NCI-H2227 treated with DMSO at 0.1 percent for 48 hours (cell line): ENCODE measurements at regions not wholly inside any gene's neighbourhood (a gene's known extent, or its start where the extent isn't known, plus 50 kb on each side); places are given as distances from the start of the nearest gene placed in this dataset.
"Not testable (repeated sequence)": the region's sequence is repeated elsewhere in the genome, so short reads cannot be mapped to it uniquely, and the experiment has no call there.

Source experiments
- DNase-seq: peaks from one replicate; lab custom pipeline; 2025; lab: John Stamatoyannopoulos, UW

DNA sequence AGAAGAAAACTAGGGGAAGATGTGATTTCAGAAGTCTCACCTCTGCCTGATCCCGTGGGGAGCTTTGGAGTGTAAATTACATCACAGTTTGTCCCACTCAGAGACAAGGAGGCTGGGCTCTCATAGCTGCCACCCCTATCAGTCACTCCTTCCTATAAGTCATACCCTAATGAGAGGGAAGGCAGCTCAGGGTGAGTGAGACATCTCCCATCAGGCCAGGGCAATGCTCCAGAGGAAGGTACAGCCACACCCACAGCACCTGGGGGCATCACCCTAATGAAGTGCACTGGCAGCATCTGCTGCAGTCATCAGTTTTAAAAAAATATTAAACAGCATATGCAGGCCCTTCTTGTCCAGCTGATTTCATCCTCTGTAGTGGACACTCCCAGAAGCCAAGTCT lies 223.1 kb upstream of the NBPF12 start:
- not testable (repeated sequence) for DNase-seq

DNA sequence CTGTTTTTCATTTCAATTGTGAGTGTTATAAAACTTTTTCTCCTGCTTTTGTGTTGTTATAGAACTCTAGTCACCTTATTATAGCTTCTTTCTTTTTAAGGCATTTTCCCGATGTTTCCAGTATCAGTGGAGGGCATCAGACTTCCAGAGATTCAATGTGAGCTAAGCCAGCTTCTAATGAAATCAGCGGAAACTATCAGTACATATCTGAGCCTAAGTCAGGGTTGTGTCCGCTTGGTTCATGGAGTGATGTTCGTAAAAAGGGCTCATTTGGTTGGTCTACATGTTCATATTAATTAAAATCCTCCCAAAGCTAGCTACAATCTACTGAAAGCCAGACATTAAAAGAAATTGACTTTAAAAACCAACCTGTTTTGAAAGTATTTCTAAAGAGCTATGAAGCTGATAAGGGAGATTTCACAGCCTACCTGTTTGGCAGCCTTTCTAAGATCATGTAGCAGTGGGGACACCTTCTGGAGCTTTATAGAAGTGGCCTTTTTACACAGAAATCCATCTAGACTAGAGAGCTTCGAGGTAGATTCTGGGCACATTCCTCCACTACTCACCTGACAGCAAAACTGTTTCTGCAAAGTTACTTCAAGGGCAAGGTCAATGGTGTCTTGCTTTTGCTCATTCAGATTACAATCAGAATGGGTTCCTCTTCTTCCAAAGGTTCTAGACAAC lies 227.1 kb upstream of the NBPF12 start:
- DNase-seq = not testable (repeated sequence)

DNA sequence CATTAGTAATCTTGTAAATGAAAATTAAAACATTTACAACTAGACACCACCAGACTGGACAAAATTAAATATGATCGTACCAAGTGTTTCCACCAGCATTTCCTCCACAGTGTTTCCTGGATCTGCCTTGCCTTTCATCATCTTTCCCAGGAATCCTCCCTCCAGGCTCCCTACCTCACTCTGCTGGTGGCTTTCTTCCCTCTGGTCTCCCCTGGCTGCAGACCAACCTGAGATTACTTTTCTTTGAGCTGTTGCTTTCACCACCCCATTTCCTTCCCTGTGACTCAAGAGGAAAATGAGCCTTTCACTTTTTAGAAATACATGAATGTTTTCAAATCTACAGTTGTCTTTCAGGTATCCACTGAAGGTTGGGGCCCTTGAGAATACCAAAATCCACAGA lies 228.8 kb upstream of the NBPF12 start:
- not testable (repeated sequence) for DNase-seq

DNA sequence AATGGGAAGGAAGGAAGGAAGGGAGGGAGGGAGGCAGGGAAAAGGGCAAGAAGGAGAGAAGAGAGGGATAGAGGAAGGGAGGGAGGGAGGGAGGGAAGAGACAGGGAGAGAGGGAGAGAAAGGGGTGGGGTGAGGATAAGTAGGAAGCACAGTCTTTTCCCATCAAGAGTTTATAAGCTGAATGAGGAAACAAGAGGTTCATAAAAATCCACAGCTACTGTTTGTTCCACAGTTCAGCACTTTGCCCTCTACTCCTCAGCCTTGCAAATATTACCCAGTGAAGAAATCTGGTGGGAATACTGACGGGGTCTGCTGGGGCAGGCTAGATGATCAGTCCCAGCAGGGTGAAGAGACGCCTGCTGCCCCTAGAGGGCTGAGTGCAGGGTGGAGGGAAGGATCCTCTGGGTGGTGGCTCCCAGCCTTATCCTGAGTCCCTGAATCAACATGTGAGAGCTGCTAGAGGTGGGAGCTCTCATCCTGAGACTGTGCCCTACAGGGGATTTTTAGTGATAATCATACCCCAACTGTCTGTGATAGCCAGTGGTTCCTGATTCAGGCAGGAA lies 233.9 kb upstream of the NBPF12 start:
- DNase-seq = not testable (repeated sequence)

DNA sequence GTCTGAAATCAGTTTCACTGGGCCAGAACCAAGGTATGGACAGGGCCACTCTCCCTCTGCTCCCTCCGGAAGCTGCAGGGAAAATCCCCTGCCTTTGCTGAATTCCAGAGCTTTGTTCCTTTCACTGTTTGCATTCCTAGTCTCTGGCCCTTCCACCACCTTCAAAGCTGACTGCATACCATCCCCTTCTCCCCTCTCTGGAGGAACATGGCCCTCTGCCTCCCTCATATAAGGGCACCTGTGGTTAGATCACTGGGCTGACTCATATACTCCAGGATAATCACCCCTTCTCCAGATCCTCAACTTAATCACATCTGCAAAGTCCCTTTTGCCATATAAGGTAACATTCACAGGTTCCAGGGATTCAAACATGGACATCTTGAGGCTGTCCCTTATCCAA lies 236.8 kb upstream of the NBPF12 start:
- not testable (repeated sequence) for DNase-seq

DNA sequence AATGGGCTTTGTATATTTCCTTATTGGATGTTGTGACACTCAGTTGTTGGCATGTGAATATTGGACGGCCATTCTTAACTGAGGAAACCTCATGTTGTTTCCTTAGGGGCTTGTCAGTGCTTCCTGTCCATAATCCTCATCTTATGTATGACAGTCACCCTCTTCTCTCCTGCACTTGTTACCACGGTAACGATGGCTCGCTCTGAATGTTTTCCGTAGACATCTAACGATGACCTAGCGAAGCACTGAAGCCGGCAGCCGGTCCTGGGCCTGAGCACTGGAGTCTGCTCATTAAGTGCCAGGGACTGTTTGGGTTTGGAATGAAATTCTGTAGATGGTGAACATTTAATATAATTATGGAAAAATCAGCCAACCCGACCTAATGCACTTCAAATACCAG lies 242.7 kb upstream of the NBPF12 start:
- DNase-seq = not testable (repeated sequence)

DNA sequence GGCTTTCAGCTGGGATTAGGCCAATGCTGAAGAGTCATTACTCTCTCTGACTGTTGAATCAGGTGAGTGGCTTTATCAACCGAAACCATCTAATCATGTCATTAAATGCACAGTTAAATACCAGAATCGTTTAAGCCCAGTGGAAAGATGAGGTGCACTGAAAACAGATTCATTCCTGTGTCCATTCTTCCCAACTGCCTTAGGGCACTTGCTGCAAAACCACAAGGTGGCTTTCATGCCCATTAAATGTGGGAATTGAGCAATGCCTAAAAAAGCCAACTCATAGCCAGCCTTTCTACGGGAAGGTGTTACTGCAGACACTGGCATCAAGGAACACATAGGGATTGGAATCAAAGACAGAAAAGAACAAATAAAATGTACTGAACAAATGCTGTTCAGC lies 246.3 kb upstream of the NBPF12 start:
- DNase-seq = not testable (repeated sequence)

DNA sequence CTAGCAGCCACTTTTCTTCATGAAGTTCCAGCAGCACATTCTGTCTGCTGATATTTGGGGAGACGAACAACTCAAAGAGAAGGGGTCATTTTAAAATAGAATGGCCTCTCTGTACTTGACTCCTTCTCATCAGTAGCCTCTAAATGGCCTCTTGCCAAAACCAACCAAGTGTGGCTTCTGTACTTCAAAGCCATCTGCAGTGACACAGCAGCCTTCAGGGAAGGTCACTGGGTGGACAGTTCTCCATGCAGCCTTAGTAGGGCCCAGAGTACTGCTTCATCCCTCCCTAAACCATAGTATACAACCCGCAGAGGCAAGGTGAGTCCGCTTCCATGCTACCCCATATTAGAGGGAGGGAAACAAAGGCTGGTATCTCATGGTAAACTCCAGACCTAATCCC lies 249.2 kb upstream of the NBPF12 start:
- DNase-seq = not testable (repeated sequence)

DNA sequence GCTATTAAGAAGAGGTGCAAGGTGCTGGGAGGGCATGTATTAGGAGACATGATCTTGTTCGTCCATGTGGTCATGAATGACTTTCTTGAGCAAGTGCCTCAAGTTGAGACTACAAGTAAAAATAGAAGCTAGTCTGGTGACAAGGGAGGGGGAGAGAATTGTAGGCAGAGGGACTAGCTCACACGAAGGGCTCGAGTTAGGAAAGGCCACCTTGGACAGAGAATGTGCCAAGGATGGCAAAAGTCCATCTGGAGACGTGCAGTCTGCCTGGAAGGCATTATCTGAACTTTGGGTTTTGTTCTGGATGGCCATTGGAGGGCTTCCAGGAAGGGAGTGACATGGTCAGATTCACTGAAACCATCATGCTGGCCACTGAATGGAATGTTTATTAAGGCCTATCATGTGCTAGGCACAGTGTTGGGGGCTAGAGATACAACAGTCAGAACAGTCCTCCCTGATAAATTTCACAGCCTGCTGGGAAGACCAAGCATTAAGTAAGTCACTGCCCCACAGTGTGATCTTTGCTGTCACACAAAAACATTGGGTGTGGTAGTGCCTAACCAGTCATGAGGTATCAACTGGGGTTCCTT lies 251.3 kb upstream of the NBPF12 start:
- DNase-seq = not testable (repeated sequence)

DNA sequence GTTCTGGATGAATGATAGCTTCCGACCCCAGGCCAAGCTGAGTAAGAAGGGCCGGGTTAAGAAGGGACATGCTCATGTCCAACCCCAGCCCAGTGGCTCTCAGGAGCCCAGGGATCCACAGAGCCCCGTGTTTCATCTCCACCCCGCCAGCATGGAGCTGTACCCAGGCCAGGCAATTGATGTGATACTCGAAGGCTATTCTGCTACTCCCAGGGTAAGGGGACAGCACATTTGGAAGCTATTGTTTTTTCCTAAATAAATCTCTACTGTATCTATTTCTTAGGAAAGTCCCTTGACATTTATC lies 255.0 kb upstream of the NBPF12 start:
- DNase-seq = not testable (repeated sequence)

DNA sequence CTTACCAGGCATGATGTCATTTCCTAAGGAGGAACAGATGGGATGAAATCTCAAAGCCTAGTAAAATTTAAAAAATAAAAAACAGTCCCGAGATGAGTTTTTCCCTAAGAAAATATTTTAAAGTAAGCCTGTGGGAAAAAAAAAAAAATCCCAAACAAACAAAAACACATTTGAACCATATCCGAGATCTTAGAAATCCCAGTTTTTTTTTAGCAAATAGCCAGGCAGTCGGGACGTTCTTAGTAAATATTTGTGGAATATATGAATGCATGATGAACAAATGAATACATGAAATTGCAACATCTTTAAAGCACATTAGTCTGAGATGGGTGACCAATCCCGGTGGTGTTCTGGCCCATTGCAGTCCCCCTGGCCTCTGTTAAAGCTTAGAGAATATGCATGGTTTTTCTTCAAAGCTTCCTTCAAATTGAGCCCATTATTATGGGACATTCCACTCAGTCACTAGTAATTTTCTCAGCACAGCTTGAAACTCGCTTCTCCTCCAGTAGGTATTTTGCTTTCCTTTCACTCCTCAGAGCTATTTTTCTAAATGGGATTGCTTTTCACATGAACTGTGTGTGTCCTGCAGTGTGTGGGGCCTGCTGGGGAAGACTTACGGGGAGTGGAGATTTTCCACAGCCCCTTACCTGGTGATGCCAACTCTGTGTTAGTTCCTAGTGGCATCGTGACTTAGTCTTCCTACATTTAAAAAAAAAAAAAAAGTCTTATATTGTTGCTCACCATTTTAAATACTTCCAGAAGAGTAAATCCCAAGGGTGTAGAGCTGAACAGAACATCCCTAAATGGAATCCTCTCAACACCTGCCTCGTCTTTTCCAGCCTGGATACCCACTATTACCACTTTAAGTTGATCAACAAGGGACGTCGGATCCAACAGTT lies 255.6 kb upstream of the NBPF12 start:
- peak; percentile 30 for DNase-seq

DNA sequence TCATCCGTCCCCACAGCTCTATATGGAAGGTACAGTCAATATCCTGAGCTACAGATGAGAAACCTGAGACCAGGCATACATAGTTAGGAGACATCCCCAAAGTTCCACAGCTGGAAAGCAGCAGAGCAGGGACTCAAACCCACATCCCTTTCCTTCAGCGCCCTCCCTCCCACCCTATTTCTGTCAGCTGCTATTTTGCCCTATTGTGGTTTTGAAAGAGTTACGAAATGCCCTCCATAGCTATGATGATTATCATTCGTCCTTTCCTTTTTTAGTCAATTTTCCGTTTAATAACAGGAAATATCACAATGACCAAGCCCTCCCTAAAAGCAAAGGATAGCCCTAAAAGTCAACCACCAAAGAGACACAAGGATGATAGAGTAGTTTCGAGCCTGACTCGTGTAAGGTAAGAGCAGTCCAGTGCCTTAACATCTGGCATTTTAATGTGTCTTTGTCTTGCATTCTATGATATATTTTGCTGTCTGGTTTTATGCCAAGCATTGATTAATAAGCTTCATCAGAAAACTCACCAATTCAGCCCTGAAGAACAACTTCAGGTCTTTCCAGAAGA lies 264.3 kb upstream of the NBPF12 start:
- DNase-seq = not testable (repeated sequence)

DNA sequence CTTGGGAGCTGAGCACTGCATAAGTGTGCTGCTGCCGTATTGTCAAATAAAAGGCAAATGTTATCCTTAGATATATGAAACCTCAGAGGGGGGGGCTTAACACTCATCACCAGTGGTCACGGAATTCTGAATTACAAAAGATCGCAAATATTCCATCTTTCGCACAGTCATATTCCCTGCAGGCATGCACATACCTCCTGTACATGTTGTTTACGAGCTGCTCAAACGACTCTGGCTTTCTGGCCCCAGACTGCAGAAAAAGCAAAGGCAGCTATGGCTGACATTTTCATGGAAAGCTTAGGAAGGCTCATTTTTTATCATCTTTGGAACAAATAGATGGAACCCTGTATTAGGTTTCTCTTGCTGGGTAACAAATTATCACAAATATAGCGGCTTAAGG lies 265.5 kb upstream of the NBPF12 start:
- not testable (repeated sequence) for DNase-seq

DNA sequence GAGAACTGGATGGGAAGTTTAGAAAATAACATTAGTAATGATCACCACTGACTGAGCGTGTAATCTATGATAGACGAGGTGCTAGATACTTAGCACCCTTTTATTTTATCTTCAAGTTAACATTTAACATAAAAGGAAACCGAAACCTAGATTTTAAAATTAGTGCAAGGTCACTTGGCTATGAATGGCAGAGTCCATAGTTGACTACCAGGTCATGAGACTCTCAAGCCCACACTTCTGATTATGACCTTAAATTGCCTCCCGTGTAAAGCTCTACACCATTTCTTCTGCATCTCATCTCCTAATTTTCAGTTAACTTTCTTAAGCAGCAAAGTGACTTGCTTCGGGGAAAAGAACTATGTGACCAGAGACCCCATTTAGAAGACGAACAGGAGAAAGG lies 266.5 kb upstream of the NBPF12 start:
- DNase-seq = not testable (repeated sequence)

DNA sequence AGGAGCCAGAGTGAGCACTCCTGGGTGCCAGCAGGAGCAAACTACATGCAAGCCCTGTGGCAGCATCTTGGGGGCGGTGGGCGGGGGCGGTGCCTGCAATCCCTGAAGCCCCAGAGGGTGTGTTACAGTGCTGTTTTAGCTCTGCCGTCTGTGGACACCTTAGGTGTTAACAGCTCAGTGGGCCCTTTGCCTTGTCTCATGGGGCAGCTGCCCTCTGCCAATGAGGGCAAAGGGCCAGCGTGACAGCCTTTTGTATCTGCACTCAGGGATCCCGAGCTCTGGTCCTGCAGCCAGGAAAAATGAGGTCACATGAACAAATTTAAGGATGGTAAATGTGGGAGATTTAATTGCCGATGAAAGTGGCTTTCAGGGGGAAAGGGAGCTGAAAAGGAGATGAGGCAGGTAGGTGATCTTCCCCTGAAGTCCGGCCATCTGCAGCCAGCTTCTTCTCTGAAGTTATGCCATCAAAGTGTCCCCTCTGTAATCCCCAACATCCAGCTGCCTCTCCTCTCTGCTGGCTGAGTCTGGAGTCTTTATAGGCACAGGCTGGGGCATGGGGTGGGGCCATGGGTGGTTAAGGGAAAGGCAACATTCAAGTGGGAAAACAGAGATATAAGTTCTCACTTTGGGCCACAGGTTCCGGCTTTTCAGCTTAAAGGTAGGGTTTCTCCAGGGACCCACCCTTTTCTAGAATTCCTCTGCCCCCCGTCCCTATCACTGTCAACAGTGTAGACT lies 267.1 kb upstream of the NBPF12 start:
- not testable (repeated sequence) for DNase-seq

DNA sequence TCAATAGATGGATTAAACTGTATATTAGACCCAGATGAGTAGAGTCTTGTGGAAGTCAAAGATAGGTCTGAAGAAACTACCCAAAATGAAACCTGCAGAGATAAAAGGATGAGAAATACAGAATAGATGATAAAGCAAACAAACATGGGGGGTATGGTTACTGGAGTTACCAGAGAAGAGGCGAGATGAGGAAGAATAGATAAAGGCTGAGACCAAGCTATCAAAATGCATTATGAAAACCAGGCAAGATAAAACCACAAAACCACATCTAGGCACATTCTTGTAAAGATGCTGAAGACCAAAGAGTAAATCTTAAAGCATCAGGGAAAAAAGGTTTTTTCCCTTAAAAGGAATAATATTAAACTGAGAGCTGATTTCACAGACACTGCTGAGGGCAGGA lies 271.8 kb upstream of the NBPF12 start:
- DNase-seq = not testable (repeated sequence)

DNA sequence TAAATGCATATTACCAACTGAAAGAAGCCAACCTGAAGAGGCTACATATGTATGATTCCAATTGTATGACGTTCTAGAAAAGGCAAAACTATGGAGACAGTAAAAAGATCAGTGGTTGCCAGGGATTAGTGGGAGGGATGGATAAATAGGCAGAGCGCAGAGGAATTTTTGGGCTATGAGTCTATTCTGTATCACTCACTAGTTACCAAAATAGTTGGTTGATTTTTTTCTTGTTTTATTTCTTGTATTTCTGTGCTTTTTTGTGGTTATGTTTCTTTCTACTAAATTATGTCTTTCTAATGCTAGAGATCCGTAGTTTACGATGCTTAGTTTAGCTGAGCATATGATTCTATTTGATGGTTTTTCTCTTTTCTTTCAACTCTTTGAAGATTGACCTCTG lies 277.9 kb upstream of the NBPF12 start:
- not testable (repeated sequence) for DNase-seq

DNA sequence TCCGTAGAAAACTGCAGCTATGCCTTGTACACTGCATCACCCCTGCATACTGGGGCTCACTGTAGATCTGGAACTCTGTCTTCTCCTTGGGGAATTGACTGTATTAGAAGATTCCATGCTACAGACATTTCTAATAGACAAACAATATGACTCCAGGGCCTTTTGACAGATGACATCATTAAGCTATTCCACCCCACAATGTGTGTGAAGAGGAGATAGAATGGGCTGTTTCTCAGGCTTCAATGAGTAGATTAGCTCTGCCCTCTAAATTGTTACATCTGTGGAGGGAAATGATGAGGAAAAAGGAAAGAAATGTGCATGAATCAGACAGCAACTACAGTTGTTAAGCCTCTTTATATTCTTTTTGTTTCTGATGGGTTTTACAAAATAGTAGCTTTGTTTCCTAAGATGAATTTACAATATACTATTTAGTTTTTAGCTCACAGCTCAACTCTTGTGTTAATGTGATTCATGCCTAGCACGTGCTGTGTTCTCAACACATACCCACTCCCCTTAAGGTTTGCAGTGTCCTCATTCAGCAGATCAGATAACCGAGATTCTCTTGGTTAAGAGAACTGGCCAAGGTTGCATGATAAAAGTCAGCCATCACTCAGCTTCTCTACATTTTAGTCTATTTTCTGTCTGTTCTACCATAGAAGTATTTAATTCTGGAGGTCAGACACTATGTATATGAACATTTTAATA lies 281.6 kb upstream of the NBPF12 start:
- DNase-seq = not testable (repeated sequence)

DNA sequence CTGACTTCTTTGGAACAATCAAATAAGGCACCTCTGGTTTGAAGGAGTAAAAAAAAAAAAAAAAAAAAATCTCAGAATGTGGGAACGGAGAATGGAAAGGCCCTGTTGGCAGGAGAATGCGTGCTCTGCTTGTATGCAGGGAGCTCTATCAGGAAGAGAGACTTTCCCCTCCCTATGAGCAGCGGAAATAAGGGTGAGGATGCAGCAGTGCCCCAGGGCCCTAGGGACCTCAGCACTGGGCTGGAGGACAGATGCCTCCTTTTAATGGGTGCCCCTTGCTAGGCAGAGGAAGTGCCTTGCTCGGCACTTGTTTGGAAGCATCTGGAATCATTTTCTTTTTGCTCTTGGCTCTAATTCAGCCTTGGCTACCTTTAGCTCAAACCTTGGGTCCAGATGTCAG lies 283.4 kb upstream of the NBPF12 start:
- DNase-seq = not testable (repeated sequence)

DNA sequence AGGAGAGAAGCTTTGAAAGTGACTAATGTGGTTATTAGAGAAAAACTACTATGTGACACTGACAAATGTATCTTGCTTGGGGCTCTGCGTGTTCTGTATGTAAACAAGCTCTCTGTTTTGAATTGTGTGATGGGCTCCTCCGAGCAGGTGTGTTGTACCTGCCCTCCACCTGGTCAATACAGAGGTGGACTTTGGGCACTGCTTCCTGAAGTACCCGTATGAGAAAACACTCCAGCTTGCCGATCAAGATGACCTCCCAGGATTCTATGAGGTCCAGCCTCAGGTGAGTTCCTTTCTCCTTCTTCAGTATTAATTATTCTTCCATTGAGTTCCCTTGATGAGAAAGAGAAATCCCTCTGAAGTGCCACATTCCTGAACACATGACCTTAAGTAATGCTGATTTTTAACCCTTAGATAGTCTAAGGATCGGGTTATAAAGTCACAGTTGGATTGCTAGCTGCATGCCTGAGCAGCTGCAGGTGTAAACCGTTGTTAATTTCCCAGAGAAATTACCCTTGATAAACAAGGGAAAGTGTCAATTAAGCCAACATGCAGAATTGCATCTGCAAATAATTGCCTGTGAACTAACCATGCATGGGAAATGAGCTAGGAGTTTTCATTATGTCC lies 292.0 kb upstream of the NBPF12 start:
- not testable (repeated sequence) for DNase-seq
